ENCODE measurements at regions not wholly inside any gene's neighbourhood (a gene's known extent, or its start where the extent isn't known, plus 50 kb on each side); places are given as distances from the start of the nearest gene placed in this dataset.

- no peak for TF ChIP-seq RCOR1 (IDR thresholded peaks at IDR 0.05; ENCODE audit: insufficient replicate concordance, low read length)
- no peak for TF ChIP-seq RFX5 (IDR thresholded peaks at IDR 0.05; ENCODE audit: low read depth, low read length)
- TF ChIP-seq CEBPB (IDR thresholded peaks at IDR 0.05; ENCODE audit: low read depth, low read length): no peak
- no peak for TF ChIP-seq FOS (IDR thresholded peaks at IDR 0.05; ENCODE audit: low read depth, low read length)
- TF ChIP-seq MAFK (IDR thresholded peaks at IDR 0.05; ENCODE audit: low read depth, low read length): no peak
- no peak for TF ChIP-seq CHD1 (IDR thresholded peaks at IDR 0.05; ENCODE audit: low read depth, low read length)
- no peak for TF ChIP-seq MAZ (IDR thresholded peaks at IDR 0.05; ENCODE audit: borderline replicate concordance, low read depth, low read length)
- no peak for TF ChIP-seq BHLHE40 (IDR thresholded peaks at IDR 0.05; ENCODE audit: low read depth, low read length)
- no peak for TF ChIP-seq POLR2A (IDR thresholded peaks at IDR 0.05; ENCODE audit: low read depth, low read length)
- dilution Hi-C loops (cut with HindIII; ENCODE audit: low sequenced_read_pairs, unreplicated experiment) (no loop called here), intact Hi-C loops (cut with micrococcal nuclease) (no loop called here), in situ Hi-C loops (cut with MboI; ENCODE audit: low sequenced_read_pairs) (no loop called here)
- Histone ChIP-seq H4K20me1 (ENCODE audit: insufficient read depth, low read length) (no peaks in the 10 kb centered on the region), H2BK15ac (ENCODE audit: low read depth, low read length) (no peak overlapping the region), H3K4me1 (ENCODE audit: control insufficient read depth, insufficient read depth, low read length) (no peaks in the 10 kb centered on the region), H3K27ac (ENCODE audit: insufficient read depth, low read length) (no peak overlapping the region), H3K4ac (ENCODE audit: low read depth, low read length) (no peak overlapping the region), H3K9me3 (ENCODE audit: control insufficient read depth, insufficient read depth, low read length) (peaks cover 56% of the 10 kb centered on the region), H3K23ac (ENCODE audit: low read depth, low read length) (no peak overlapping the region), H4K8ac (ENCODE audit: low read depth in 2 of 2, low read length in 2 of 2) (no peak overlapping the region), H2AFZ (replicated peaks; ENCODE audit: low read length, poor library complexity) (no peak overlapping the region), H3K18ac (ENCODE audit: low read depth, low read length) (no peak overlapping the region), H2BK5ac (ENCODE audit: low read depth, low read length, poor library complexity, severe bottlenecking) (no peak overlapping the region), H2BK120ac (ENCODE audit: low read depth, low read length) (no peak overlapping the region), H2BK20ac (ENCODE audit: low read depth, low read length) (no peak overlapping the region), H3K27me3 (ENCODE audit: control insufficient read depth, insufficient read depth, low read length) (no peaks in the 10 kb centered on the region), H2AK5ac (ENCODE audit: low read depth, low read length) (no peak overlapping the region), H3K14ac (replicated peaks; ENCODE audit: low read depth, low read length) (no peak overlapping the region), H3K79me1 (ENCODE audit: low read depth in 1 of 2, low read length in 2 of 2) (no peaks in the 10 kb centered on the region), H3K9me1 (ENCODE audit: insufficient read depth, low read length) (no peaks in the 10 kb centered on the region), H3K56ac (ENCODE audit: extremely low read depth, insufficient read depth, low read length) (no peak overlapping the region), H4K5ac (ENCODE audit: low read depth, low read length) (no peak overlapping the region), H4K91ac (ENCODE audit: insufficient read depth, low read depth, low read length) (no peak overlapping the region), H3K36me3 (ENCODE audit: control insufficient read depth, insufficient read depth, low read length) (no peaks in the 10 kb centered on the region), H3K9ac (ENCODE audit: low read depth, low read length) (no peak overlapping the region), H3K4me3 (ENCODE audit: insufficient read depth, low read depth, low read length) (no peak overlapping the region), H2AK9ac (replicated peaks; ENCODE audit: low read depth, low read length, poor library complexity) (no peak overlapping the region), H3K4me2 (ENCODE audit: low read depth, low read length) (no peak overlapping the region)
- POLR2A ChIA-PET (ENCODE audit: unreplicated experiment): no interaction called here
- BruUV-seq (replicated peaks): no TSS peak
- CTCF ChIA-PET: no interaction called here
- DNase-seq: no peak
- no peak for ATAC-seq (ENCODE audit: low read depth)
- 48% methylated on average over 3 of the region's 14 CpGs; no CpG with 5 or more reads in 1 of the 2 experiments for WGBS, 2 experiments (ENCODE audit: extremely low coverage in 2 of 2, insufficient read length in 1 of 2)
Observed at GRCh38 chr22:49164773-49165320, 662.8 kb downstream of the BRD1 start.

All from IMR-90 (cell line).